ENCODE measurements at regions not wholly inside any gene's neighbourhood (a gene's known extent, or its start where the extent isn't known, plus 50 kb on each side); places are given as distances from the start of the nearest gene placed in this dataset.
A peak's percentile ranks its signal among the peaks of the same experiment; 100 is the strongest.

DNA sequence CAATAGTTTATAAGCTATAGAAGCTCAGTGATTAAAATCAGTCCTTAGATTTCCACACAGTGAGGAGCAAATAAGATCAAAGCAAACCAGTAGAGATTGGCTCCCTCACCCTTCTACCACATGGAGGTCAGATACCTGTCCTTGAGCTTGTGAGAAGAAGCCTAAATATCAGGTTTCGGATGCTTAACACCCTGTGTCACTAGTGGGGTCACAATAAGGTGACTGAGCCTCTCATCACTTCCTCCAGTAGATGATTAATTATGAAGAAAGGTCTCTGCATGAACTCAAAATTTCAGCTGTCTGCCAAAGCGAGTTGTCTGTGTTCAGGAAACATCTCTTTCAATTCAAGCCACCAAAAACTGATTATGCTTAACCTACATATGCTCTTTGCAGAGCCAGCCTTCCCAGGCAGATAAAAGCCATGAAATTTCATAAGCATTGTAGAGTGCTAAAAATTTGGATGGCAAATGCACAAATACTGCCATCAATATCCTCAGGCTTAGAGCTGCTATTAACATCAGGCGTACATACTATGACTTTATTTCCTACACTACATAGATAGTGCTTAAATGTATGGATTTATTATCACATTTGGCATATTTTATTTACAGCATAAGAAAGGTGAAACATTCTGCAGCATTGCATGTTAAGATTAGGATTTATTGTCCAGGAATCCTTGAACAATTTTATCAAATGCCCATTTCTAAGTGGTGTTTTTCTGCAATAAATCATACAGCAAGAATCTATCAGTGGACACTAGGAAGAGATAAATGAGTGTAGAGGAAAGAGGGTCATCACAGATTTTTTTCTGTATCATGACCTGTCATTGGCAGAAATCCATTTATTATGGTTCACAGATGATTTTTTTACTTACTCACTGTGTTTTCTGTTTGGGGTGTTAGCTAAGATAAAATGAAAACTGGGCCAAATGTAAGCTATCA is 285.1 kb upstream of the SP8 start:
- TF ChIP-seq TEAD4 (IDR thresholded peaks at IDR 0.05) (no peak), MAX (IDR thresholded peaks at IDR 0.05) (no peak), EGR1 (IDR thresholded peaks at IDR 0.05) (no peak)

- TF ChIP-seq CREB1 (IDR thresholded peaks at IDR 0.05; ENCODE audit: low read depth): no peak
- no peak for TF ChIP-seq ZBTB7A (IDR thresholded peaks at IDR 0.05; ENCODE audit: low read depth)
- peak; percentile 21 for TF ChIP-seq RAD21 (IDR thresholded peaks at IDR 0.05; ENCODE audit: low read depth)
- TF ChIP-seq YY1 (IDR thresholded peaks at IDR 0.05; ENCODE audit: low read depth): no peak
- TF ChIP-seq USF1 (IDR thresholded peaks at IDR 0.05): no peak; the same call in 1 of the 2 replicates
- TF ChIP-seq MAX (IDR thresholded peaks at IDR 0.05): 0 out of 2 replicates have a peak, but pooled peaks have one; percentile 12
- peak; percentile 87 for TF ChIP-seq EP300 (IDR thresholded peaks at IDR 0.05; ENCODE audit: borderline replicate concordance)
- peak; percentile 69 for TF ChIP-seq FOXM1 (IDR thresholded peaks at IDR 0.05; ENCODE audit: borderline replicate concordance, low read depth)
- peak; percentile 71; the same call in 1 of the 2 replicates for TF ChIP-seq TEAD4 (IDR thresholded peaks at IDR 0.05)
- peak; percentile 97 for TF ChIP-seq NFIC (IDR thresholded peaks at IDR 0.05)
- no peak for TF ChIP-seq TAF1 (IDR thresholded peaks at IDR 0.05; ENCODE audit: low read depth)
- peak; percentile 78; the same call in 1 of the 2 replicates for TF ChIP-seq TCF12 (IDR thresholded peaks at IDR 0.05; ENCODE audit: low read depth)
- TF ChIP-seq, protein P1, sequence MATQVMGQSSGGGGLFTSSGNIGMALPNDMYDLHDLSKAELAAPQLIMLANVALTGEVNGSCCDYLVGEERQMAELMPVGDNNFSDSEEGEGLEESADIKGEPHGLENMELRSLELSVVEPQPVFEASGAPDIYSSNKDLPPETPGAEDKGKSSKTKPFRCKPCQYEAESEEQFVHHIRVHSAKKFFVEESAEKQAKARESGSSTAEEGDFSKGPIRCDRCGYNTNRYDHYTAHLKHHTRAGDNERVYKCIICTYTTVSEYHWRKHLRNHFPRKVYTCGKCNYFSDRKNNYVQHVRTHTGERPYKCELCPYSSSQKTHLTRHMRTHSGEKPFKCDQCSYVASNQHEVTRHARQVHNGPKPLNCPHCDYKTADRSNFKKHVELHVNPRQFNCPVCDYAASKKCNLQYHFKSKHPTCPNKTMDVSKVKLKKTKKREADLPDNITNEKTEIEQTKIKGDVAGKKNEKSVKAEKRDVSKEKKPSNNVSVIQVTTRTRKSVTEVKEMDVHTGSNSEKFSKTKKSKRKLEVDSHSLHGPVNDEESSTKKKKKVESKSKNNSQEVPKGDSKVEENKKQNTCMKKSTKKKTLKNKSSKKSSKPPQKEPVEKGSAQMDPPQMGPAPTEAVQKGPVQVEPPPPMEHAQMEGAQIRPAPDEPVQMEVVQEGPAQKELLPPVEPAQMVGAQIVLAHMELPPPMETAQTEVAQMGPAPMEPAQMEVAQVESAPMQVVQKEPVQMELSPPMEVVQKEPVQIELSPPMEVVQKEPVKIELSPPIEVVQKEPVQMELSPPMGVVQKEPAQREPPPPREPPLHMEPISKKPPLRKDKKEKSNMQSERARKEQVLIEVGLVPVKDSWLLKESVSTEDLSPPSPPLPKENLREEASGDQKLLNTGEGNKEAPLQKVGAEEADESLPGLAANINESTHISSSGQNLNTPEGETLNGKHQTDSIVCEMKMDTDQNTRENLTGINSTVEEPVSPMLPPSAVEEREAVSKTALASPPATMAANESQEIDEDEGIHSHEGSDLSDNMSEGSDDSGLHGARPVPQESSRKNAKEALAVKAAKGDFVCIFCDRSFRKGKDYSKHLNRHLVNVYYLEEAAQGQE (IDR thresholded peaks at IDR 0.05; ENCODE audit: low read depth): no peak
- TF ChIP-seq CEBPB (IDR thresholded peaks at IDR 0.05): no peak
- TF ChIP-seq EGR1 (IDR thresholded peaks at IDR 0.05): no peak
Measured at GRCh38 chr7:21076054-21076453, 289.4 kb upstream of the SP8 start.

DNA sequence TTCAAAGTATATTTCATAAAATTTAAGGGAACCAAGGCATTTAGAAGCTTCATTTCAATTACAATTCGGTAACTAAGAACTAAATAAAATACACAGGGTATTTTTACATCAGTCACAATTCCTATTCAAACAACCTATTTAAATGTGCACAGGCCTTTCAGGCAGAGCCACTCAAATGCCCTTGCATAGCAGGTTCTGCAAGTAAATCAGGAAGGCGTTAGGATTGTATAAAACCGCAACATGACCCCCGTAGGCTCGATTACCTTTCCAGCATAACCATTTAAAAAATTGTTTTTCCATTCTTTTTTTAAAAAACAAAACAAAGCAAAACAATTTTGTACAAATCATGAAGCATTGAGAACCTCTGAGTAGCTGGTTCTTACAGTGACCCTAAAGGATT is 289.9 kb upstream of the SP8 start:
- TF ChIP-seq MAX (IDR thresholded peaks at IDR 0.05) (no peak), TAF1 (IDR thresholded peaks at IDR 0.05; ENCODE audit: low read depth) (no peak), RAD21 (IDR thresholded peaks at IDR 0.05; ENCODE audit: low read depth) (no peak; the same call in 1 of the 2 replicates), FOXM1 (IDR thresholded peaks at IDR 0.05; ENCODE audit: borderline replicate concordance, low read depth) (peak; percentile 41; the same call in 1 of the 2 replicates), EP300 (IDR thresholded peaks at IDR 0.05; ENCODE audit: borderline replicate concordance) (peak; percentile 59; the same call in 1 of the 2 replicates), NFIC (IDR thresholded peaks at IDR 0.05) (peak; percentile 53), CEBPB (IDR thresholded peaks at IDR 0.05) (no peak)
- TF ChIP-seq, protein P1 (IDR thresholded peaks at IDR 0.05; ENCODE audit: low read depth): no peak

GRCh38 chr7:21077602-21078001 is 290.9 kb upstream of the SP8 start:
- no peak for TF ChIP-seq USF1 (IDR thresholded peaks at IDR 0.05)
- no peak for TF ChIP-seq NFIC (IDR thresholded peaks at IDR 0.05)
- no peak for TF ChIP-seq TAF1 (IDR thresholded peaks at IDR 0.05; ENCODE audit: low read depth)
- TF ChIP-seq FOXM1 (IDR thresholded peaks at IDR 0.05; ENCODE audit: borderline replicate concordance, low read depth): no peak
- no peak for TF ChIP-seq MAX (IDR thresholded peaks at IDR 0.05)
- TF ChIP-seq, protein P1 (IDR thresholded peaks at IDR 0.05; ENCODE audit: low read depth): no peak
- no peak for TF ChIP-seq YY1 (IDR thresholded peaks at IDR 0.05; ENCODE audit: low read depth)
- TF ChIP-seq CREB1 (IDR thresholded peaks at IDR 0.05; ENCODE audit: low read depth): no peak
- no peak for TF ChIP-seq EP300 (IDR thresholded peaks at IDR 0.05; ENCODE audit: borderline replicate concordance)
- no peak for TF ChIP-seq TCF12 (IDR thresholded peaks at IDR 0.05; ENCODE audit: low read depth)
- TF ChIP-seq CEBPB (IDR thresholded peaks at IDR 0.05): no peak
- TF ChIP-seq ZBTB7A (IDR thresholded peaks at IDR 0.05; ENCODE audit: low read depth): no peak
- TF ChIP-seq EGR1 (IDR thresholded peaks at IDR 0.05): no peak
- TF ChIP-seq RAD21 (IDR thresholded peaks at IDR 0.05; ENCODE audit: low read depth): no peak
- no peak for TF ChIP-seq TEAD4 (IDR thresholded peaks at IDR 0.05)
